Esophagus mucosa (tissue), 1 donor: ENCODE measurements at regions not wholly inside any gene's neighbourhood (a gene's known extent, or its start where the extent isn't known, plus 50 kb on each side); places are given as distances from the start of the nearest gene placed in this dataset.

Experiments used
- ATAC-seq: fragments of 200-7000 bp; cut with Tn5 transposase; one replicate; pipeline ENCODE4 v1.9.1; 2020
- donor health status: DM: yes; HTN: yes; CAD: no.

DNA sequence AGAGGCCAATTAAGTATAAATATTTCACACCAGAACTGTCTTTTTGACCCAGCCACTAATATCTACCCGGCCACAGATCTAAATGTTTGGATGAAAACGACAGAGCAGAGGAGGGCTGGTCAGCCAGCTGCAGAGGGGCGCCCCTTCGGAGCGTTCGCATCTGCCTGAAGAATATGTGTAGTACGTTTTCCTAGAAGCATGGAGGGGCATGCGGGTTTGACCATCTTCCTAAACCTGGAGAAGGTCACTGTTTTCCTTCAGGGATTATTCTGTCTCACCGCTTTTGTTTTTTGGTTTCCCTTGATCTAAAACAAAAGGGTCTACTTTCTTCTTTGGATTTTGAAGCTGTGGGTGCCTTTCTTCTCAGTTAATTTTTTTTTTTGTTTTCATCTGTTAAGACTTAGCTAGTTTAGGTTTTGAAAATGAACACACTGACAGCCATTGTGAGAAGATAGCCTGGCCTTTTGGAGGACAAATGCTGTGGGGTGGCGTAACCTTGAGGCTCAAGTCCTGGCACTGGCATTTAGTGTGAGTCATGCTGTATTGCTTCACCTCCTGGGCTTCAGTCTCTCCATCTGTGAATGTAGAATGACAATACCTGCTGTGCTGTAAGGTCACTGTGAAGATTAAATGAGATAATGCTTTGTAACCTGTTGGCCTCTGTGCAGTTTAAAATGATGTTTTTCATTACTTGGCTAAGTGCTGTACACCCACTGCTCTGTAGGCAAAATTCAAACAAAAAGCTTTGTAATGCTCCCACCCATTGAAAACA lies 74.1 kb upstream of the IRF2BP2 start:
- peak; percentile 98 for ATAC-seq

DNA sequence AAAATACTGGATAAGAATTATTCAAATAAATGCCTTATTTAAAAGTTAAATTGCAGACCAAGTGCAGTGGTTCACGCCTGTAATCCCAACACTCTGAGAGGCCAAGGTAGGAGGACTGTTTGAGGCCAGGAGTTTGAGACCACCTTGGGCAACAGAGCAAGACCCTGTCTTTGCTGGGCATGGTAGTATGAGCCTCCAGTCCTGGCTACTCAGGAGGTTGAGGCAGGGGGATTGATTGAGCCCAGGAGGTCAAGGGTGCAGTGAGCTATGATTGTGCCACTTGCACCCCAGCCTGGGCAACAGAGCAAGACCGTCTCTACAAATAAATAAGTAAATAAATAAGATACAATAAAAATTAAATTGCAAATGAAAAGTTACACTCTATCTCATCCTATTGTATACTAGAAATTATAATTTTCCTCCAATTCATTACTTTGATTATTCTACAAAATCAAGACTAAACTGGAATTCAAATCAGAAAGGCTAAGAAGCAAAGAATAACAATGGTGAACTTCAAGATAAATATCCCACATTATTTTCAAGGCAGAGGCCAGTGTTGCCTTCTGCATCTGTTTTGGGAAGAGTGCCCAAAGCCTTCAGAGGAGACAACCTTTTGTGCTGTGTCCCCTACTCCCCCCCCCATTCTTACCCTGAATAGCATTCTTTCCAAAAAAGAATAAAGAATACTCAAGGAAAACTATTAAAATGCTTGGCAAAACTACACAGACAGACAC lies 73.3 kb upstream of the IRF2BP2 start:
- ATAC-seq: no peak

DNA sequence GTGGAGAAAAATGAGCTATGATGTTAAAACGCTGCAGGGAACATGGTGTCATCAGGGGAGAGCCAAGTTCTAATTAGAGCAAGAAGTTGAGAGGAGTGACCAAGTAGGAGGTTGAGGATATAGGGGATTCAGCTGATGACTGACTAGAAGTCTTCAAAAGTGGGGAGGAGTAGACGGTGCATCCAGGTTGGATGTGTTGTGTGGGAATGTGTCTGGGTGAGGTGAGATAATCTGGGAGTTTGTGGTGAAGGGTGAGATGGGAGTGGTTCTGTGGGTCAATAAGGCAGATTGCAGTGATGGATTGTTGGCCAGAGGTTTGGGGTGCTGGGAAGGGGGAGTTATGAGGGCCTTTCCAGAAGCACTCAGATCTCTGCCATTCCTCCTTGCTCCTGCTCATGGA lies 72.0 kb upstream of the IRF2BP2 start:
- no peak for ATAC-seq

DNA sequence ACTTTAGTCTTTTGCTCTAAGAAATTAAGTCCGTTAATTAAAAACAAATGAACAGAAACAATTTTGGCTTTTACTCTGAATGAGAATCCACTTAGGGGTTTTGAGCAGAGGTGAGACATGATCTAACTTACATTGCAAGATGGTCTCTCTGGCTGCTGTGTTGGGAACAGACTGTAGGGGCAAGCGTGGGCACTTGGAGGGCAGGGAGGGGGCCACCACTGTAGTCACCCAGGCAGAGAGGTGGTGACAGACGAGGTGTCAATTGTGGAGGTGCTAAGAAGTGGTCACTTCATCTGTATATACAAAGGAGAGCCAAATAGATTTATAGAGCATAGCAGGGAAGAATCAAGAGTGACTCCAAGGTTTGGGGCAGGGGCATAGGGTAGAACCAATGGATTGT lies 71.1 kb upstream of the IRF2BP2 start:
- ATAC-seq: no peak

DNA sequence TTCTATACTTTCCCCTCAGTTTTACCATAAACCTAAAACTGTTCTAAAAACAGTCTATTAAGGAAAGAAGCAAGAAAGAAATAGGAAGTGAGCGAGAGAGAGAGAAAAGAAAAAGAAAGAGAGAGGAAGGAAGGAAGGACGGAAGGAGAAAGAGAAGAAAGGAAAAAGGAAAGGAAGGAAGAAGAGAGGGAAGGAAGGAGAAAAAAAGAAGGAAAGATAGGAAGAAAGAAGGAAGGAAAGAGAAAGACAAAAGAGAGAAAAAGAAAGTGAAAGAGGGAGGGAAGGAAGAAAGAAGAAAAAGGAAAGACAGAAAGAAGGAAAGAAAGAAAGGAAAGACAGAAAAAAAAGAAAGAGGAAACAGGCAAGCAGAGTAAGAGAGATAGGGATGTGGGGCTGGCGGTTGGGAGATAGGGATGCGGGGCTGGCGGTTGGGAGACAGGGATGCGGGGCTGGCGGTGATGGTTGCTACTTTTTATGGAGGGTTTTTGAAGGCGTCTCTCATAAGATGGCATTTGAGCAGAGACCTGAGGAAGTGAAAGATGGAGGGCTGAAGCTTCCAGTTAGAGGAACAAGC lies 70.4 kb upstream of the IRF2BP2 start:
- ATAC-seq: no peak

DNA sequence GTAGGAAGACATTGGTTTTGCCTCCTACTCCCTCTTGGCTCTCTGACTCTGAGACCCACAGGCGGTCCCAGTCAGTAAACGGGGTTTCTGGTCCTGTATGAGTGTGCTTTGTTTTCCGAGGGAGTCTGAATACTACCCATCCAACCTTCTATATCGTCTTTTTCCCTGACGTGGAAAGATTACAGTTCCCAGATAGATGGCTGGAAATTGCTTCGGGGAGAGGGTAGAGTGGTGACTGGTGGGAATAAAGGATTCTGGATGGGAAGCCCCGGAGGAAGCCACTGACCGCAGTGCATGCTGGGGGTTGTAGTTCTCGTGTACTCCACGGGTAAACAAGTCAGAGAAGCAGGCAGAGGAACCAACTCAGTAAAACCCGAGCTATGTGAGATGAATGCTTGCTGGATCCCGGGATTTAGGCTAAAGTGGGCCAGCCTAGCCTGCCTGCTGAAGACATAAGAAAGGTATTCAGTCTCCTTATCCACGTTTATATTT lies 66.2 kb upstream of the IRF2BP2 start:
- peak; percentile 59 for ATAC-seq

DNA sequence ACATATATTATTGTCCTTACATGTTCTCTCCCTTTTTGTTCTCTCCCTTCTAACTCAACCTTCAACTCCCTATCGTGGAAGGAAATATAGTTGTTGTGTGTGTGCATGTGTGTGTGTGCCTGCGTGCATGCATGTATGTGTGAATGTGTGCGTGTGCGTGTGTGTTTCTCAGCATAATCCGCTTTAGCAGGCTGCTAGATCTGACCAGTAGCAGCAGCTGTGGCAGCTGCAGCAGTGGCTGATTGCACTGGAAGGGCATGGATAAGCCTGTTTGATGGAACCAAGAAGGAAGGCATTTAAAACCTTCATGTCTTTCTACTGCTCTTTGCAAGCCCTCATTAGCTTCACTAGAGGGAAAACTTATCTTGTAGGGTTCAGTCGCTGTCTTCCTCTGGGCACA lies 65.6 kb upstream of the IRF2BP2 start:
- no peak for ATAC-seq

DNA sequence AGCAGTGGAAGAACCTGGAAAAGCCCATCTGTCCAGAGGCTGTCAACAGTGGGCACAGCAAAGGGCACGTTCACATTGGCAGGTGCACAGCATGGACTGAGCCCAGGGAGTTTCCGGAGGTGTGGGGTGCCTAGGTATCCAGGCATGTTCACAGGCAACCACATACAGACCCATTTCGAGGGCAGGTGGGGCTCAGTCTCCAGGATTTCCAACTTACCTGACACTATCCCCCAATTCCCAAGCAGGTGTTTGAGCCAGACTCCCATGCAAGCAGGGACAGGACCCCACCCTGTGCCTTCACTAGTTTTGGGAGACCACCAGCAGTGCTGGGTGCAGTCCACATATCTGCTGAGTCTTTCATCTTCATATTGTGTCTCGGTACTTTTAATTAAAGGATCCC lies 65.0 kb upstream of the IRF2BP2 start:
- ATAC-seq: no peak

DNA sequence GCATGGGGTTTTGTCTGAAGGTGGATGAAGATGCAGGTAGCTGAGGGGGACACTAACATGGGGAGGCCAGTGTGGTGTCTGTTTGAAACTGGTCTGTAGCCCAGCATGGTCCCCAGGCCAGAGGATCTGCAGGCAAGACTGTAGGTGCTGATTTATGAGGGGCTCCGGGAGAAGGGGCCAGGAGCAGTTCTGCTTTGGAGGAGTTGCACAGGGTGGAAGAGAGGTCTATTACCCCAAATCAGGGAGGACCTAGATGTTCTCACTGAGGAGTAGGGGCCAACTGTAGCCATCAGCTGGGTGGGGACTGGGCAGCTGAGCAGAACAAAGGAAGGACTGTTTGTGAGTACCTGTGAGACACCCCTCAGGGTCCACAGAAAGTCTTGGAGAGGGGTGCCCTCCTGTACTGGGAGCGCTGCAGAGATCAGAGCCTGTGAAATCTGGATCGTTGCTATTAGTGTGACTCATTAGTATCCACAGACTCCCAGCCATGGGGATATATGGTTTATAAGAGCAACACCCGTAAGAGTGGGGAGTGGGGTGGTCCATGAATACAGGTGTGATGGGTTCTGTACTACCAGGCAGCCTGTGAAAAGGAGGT lies 64.3 kb upstream of the IRF2BP2 start:
- peak; percentile 31 for ATAC-seq

DNA sequence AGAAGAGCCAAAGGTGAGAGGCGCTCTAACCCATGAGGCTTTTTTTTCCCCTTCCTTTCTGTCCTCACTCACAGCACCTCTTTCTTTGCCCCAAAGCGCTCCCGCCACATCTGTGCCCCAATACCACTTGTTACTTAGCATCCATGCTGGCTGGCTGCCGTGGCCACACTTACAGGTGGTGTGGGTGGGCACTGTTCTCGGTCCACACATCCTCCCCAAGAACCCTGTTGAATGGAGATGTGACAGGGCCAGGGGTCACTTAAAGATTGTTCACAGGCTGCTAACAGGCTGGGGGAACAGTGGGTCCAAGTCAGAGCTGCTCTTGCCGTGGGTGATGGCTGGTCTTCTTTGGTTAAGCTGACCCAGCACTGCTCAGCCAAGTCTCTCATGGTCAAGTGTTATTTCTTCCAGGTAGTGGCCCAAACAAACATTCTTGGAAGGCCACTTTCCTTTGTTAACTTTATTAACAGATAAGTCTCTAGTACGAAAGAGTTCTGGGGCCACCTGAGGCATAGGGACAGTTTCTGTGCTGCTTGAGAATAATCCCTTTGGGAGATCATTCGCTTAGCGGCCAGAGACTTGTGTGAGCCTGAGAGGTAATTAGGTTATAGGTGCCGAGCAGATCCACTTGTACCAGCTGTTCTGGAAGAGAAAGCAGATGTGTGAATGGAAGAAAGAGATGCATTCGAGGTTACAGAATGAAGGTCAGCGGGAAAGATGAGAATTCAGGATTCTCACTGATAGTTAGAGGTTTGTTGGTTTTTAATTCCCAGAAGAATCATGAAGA lies 62.6 kb upstream of the IRF2BP2 start:
- no peak for ATAC-seq

DNA sequence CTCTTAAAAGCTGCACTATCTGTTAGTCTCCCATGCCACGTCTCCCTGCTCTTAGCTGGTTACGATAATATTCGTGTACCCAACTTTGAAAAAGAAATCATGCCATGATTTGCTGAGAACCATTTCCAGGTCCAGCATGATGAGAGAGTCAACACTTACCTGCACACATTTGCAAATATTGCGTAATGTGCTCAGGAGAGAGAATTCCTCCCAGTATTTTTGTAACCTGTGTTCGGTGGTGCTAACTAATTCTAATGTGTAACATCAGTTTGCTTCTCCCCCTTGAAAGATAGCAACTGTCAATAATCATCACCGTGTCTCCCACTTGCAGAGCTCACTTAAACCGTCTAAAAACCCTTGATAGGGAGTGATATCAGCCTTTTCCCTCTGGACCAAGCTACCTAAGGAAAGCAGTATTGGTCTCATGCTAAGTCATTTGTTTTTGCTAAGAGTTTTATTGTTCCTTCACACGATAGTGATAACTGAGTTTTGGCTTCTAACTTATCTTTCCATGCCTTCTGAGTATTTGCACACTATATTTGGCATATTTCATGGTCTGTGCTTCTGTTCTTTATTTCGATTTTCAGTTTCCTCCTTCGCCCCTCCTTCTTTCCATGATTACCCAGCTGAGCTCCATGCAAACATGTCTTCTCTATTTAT lies 61.1 kb upstream of the IRF2BP2 start:
- no peak for ATAC-seq

DNA sequence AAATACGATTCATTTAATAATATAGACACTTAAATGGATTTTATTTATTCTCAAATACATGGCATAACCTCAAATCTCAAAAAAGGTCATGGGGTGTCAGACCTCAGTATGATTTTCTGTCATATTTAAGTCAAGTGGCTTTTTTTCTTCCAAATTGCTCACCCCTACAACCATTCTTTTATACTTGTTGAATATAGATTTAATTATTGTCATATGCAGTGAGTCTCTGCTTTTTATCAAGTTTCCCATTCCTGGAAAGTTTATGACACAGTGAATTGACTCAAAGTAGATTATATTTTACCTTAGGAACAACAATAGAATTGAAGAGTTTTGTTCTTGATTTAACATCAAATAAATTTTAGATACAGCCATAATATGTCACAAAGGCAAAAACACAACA lies 59.5 kb upstream of the IRF2BP2 start:
- ATAC-seq: no peak

DNA sequence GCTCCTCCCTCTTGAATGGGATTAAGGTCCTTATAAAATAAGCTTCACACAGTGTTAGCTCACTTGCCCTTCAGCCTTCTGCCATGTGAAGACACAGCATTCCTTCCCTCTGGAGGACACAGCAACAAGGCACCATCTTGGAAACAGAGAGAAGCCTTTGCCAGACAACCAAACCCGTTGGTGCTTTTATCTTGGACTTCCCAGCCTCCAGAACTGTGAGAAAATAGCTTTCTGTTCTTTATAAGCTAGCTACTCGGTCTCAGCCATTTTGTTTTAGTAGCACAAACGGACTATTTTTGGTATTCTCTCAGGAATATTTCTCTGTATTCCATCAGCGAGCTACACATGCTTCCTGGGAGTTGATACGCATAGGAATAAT lies 58.6 kb upstream of the IRF2BP2 start:
- ATAC-seq: peak; percentile 68

DNA sequence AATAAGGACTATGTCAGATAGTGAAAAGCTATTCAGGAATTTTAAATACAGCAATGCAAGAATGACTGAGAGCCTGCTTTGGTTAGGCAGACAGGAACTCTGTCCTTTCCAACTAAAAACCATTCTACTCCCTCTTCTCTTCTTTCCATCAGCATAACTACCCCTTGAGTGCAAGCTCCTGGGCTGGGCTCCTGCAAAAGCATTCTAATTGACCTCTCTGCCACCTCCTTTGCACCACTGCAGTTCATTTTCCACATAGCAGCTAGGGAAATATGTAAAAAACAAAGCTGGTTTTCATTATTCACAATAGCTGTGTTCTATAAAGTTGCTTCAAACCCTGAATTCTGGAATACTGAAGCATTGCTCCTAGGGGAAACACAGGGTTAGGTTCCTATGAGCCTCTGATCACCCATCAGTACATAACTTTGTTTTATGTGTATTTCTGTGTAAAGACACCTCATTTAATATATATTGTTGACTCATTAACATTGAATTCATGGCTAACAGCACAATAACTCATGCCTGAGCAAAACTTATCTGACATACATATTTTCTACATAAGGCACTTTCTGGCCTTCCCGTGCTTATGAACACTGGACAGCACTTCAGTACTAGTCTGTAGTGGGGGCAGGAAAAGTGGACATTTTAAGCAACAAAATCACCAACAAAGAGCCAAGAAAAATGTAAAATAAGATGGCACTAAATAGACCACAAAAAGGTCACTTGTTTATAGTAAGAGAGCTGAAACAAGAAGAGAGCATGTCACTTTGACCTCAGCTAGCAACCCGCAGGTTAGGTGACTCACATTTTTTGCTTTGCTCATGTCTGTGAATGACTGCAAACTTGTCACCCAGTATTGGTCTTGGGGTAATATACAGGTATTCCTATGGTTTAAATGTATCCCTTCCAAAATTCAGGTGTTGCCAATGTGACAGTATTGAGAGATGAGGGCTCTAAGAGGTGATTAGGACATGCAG lies 57.9 kb upstream of the IRF2BP2 start:
- no peak for ATAC-seq

DNA sequence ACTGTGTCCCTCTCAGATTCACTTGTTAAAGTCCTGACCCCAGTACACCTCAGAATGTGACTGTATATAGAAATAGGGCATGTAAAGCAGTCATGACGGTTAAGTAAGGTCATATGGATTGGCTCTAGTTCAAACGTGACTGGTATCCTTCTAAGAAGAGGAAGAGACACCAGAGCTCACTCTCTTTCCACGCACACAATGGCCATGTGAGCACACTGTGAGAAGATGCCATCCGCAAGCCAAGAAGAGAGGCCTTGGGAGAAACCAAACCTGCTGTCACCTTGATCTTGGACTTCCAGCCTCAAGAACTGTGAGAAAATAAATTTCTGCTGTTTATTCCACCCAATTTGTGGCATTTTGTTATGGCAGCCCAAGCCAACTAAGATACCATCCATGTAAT lies 56.8 kb upstream of the IRF2BP2 start:
- no peak for ATAC-seq

DNA sequence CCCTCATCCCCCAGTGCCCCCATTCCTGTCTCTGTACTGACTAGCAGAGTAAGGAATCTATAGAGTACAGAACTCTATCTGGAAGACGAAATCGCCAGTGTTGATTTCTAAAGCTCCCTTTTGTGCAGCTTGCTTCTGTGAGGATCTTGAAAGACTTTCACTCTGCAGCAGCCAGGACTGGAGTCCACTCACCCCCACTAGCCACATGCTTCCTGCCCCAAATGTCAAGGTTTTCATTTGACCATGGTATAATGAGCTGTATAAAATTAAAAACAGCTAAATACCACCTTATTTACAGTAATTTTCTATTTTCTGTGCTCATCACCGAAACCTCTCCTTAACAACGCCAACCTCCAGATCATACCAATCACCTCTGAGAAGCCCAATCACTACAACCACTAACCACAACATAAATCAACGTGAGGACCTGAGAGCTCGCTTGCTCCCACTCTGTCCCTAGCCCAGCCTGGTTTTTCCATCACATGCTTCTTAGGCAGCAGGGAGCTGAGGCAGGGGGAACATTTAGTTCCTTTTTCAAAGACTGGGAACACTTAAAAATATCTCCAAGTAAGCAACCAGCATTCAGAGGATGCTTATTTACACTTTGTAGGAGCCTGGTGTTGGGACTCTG lies 56.1 kb upstream of the IRF2BP2 start:
- no peak for ATAC-seq

DNA sequence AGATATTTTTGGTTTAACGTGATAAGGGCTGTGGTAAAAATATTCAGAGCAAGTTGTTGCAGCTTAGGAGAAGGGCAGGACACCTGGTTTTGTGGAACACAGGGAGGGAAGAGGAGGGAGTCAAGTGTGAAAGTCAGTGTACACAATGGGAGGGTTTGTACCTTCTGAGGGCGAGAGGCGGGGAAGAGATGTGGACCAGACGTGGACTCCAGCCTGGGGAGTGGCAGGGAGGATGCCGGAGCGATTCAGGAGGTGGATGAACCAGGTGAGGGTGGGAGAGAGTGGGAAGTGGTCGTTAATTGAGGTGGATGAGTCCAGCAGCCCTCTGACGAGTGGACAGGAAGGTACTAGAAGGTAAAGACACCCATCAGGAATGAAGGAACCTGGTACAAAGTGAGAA lies 52.2 kb upstream of the IRF2BP2 start:
- no peak for ATAC-seq

DNA sequence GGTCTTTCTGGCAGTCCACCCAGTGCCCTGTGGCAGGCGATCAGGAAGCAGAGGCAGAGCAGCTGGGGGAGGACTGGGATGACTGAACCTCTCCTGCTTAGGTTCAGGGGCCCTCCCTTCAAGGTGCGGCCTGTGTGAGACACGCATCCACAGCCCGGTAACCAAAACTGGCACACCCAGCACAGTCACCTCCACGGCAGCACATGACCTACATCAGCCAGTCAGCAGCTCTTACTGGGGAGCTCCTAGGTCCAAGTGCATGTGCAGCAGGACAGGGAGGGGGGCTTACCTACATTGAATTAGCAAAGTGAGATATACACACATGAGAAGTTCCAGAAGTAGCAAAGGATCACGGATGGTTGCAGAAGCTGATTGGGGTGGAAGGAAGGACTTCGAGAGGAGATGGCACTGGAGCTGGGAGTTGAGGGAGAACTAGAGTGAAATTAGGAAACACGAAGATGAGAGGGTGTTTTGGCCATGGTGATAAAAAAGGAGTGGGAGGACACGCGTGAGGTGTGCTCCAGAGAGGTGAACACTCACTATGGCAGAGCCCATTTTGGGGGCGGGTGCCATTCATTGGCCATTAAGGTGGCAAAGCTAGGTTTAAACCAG lies 51.4 kb upstream of the IRF2BP2 start:
- ATAC-seq: peak; percentile 80

DNA sequence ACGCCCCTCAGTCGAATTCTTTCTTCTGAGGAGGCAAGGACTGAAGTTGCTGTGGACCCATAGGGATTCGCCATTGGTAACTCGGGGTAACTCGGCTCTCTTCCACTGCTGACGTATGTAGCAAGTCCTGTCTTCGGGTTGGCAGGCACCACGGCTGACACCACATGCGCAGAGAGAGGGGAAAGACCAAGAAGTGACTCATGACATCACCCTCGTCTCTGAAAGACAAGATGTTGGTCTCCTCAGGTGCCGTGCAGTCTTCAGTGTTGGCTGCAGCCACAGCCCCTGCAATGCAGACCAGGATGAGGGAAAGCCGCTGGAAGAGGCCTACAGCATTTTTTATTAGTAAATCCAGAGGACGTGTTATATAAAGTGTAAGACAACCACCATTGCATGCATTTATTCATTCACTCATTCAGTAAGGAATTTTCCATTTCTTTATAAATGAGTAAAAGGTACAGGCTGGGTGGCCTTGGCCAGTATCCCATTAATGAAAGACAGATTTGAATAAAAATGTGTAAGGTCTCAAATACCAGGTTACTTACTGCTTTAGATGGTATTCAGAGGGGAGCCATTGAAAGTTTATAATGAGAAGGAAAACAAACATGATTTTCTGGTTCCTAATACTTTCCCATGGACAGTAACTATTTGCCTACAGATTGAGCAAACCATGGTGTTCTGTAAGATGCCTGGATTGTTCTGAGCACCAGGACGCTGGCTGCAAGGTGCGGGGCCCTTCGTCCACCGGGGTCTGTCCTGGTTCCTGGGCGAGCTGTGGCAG lies 50.7 kb upstream of the IRF2BP2 start:
- ATAC-seq: no peak
